Activated naive CD4-positive, alpha-beta T cell treated with anti-CD3 and anti-CD28 coated beads, Interleukin-2, amount 50 U/mL, for 24 hours (primary cell): ENCODE measurements at regions not wholly inside any gene's neighbourhood (a gene's known extent, or its start where the extent isn't known, plus 50 kb on each side); places are given as distances from the start of the nearest gene placed in this dataset.
"Not testable (repeated sequence)": the region's sequence is repeated elsewhere in the genome, so short reads cannot be mapped to it uniquely, and the experiment has no call there.

Source experiments
- H3K27ac Mint-ChIP-seq: one replicate; pipeline ENCODE4 v1.8.0; 2021; ENCODE audit warnings: mild to moderate bottlenecking, mixed read lengths
- H3K27me3 Mint-ChIP-seq: one replicate; pipeline ENCODE4 v1.8.0; 2021; ENCODE audit warnings: mixed read lengths
- H3K36me3 Mint-ChIP-seq: one replicate; pipeline ENCODE4 v1.8.0; 2021; ENCODE audit warnings: mixed read lengths
- H3K4me1 Mint-ChIP-seq: one replicate; pipeline ENCODE4 v1.8.0; 2021; ENCODE audit warnings: mixed read lengths
- H3K4me3 Mint-ChIP-seq: one replicate; pipeline ENCODE4 v1.8.0; 2021; ENCODE audit warnings: mild to moderate bottlenecking, mixed read lengths
- H3K9me3 Mint-ChIP-seq: one replicate; pipeline ENCODE4 v1.8.0; 2021; ENCODE audit warnings: mixed read lengths

GRCh38 chr6:81557811-81558210 is 194.7 kb downstream of the TENT5A start:
- Mint-ChIP-seq H3K27me3 (no peaks in the 10 kb centered on the region), H3K4me3 (no peak overlapping the region), H3K27ac (no peak overlapping the region), H3K36me3 (no peaks in the 10 kb centered on the region), H3K4me1 (no peaks in the 10 kb centered on the region), H3K9me3 (no peaks in the 10 kb centered on the region)

DNA sequence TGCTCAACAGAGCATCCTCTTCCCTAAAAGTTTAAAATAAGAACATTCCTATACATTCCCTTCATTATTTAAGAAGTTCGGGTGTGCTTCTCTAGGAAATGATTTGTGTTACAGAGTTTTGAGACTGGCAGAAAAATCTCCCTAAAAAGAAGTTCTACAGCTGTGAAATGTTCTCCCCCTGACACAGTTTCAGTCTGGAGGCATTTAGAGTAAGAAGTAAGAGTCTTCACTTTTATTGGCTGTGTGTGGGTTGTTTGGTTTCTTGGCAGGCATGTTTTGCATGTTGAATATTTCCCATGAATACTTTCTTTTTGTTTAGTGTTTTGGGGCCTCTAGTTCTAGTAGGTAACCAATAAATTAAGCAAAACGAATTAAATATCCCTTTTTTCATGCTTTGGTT is 195.9 kb downstream of the TENT5A start:
- no peaks in the 10 kb centered on the region for H3K27me3 Mint-ChIP-seq
- H3K36me3 Mint-ChIP-seq: no peaks in the 10 kb centered on the region
- no peak overlapping the region for H3K4me3 Mint-ChIP-seq
- H3K27ac Mint-ChIP-seq: no peak overlapping the region
- no peaks in the 10 kb centered on the region for H3K9me3 Mint-ChIP-seq
- H3K4me1 Mint-ChIP-seq: no peaks in the 10 kb centered on the region

- no peaks in the 10 kb centered on the region for H3K9me3 Mint-ChIP-seq
- no peaks in the 10 kb centered on the region for H3K36me3 Mint-ChIP-seq
- no peaks in the 10 kb centered on the region for H3K4me1 Mint-ChIP-seq
- H3K27me3 Mint-ChIP-seq: no peaks in the 10 kb centered on the region
- H3K27ac Mint-ChIP-seq: no peak overlapping the region
- no peak overlapping the region for H3K4me3 Mint-ChIP-seq
Measured at GRCh38 chr6:81553216-81553615, 199.3 kb downstream of the TENT5A start.

DNA sequence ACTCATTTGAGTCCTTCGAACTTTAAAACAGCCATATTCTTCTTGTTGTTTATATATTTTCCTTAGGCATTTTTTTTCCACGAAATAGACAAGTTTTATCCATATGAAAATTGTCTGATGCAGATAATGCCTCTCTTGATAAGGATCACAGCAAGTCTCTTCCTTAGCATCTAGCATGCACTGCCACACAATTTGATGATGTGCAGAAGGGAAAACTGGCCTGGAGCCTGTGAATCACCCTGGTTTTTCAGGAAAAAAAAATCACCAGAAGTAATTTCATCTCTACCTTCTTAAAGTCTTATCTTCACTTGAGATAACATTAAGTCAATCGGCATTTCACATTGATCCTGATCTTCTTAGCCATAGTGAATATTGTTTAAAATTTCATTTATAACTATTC is 199.8 kb downstream of the TENT5A start:
- H3K4me3 Mint-ChIP-seq: no peak overlapping the region
- H3K27ac Mint-ChIP-seq: no peak overlapping the region
- H3K27me3 Mint-ChIP-seq: no peaks in the 10 kb centered on the region
- no peaks in the 10 kb centered on the region for H3K4me1 Mint-ChIP-seq
- H3K36me3 Mint-ChIP-seq: no peaks in the 10 kb centered on the region
- H3K9me3 Mint-ChIP-seq: no peaks in the 10 kb centered on the region

- no peaks in the 10 kb centered on the region for H3K4me1 Mint-ChIP-seq
- no peak overlapping the region for H3K27ac Mint-ChIP-seq
- no peaks in the 10 kb centered on the region for H3K27me3 Mint-ChIP-seq
- no peaks in the 10 kb centered on the region for H3K36me3 Mint-ChIP-seq
- H3K4me3 Mint-ChIP-seq: no peak overlapping the region
- peaks cover 5% of the 10 kb centered on the region for H3K9me3 Mint-ChIP-seq
Measured at GRCh38 chr6:81547149-81547548, 205.3 kb downstream of the TENT5A start.

DNA sequence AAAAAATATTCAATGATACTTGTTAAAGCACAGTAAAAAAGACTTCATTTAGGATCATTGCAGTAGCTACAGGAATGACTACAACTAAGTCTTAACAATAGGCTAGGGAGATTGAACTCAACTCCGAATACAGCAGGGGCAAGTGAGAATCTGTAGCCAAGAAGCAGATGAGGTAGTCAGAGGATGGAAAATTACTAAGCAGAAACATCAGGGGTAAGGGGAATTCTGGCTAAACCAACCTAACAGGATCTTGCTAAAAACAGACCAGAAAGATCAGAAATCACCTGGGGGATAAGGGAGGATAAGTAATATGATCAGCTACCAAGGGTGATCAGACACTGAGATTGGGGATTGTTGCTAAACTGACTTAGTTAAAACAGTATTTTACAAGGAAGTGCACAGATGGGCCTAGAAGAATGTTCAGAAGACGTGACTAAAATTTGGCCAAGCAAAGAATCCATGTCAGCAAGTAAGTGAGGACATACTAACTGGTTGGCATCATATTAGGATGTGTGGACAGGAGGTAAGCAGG is 217.5 kb downstream of the TENT5A start:
- no peaks in the 10 kb centered on the region for H3K9me3 Mint-ChIP-seq
- H3K36me3 Mint-ChIP-seq: no peaks in the 10 kb centered on the region
- H3K4me1 Mint-ChIP-seq: no peaks in the 10 kb centered on the region
- H3K4me3 Mint-ChIP-seq: no peak overlapping the region
- H3K27me3 Mint-ChIP-seq: no peaks in the 10 kb centered on the region
- no peak overlapping the region for H3K27ac Mint-ChIP-seq

- Mint-ChIP-seq H3K4me1 (no peaks in the 10 kb centered on the region), H3K4me3 (no peak overlapping the region), H3K27ac (no peak overlapping the region), H3K36me3 (no peaks in the 10 kb centered on the region), H3K27me3 (no peaks in the 10 kb centered on the region), H3K9me3 (no peaks in the 10 kb centered on the region)
Measured at GRCh38 chr6:81531869-81532561, 220.5 kb downstream of the TENT5A start.

DNA sequence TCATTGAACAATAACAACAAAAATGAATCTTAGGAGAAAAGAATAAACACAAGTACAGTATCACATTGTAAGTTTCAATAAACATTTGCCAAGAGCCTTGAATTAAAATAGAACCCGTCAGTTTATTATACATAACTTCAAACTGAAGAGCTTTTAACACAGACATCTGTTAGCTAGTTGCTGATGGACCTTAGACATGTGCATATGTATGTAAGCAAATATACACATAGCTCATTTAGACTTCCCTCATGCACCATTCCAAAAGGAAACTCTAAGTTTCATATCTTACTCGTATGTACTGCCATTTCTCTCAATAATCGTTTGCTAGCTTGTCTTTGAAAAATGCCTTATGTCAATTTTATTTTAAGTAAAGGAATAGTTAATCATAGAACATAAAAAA is 235.0 kb downstream of the TENT5A start:
- Mint-ChIP-seq H3K4me1 (no peaks in the 10 kb centered on the region), H3K9me3 (peaks cover 10% of the 10 kb centered on the region), H3K27me3 (no peaks in the 10 kb centered on the region), H3K27ac (no peak overlapping the region), H3K4me3 (no peak overlapping the region), H3K36me3 (no peaks in the 10 kb centered on the region)

- Mint-ChIP-seq H3K9me3 (peaks cover 10% of the 10 kb centered on the region), H3K4me3 (no peak overlapping the region), H3K27me3 (no peaks in the 10 kb centered on the region), H3K36me3 (no peaks in the 10 kb centered on the region), H3K4me1 (no peaks in the 10 kb centered on the region), H3K27ac (no peak overlapping the region)
Measured at GRCh38 chr6:81515562-81516453, 236.7 kb downstream of the TENT5A start.

DNA sequence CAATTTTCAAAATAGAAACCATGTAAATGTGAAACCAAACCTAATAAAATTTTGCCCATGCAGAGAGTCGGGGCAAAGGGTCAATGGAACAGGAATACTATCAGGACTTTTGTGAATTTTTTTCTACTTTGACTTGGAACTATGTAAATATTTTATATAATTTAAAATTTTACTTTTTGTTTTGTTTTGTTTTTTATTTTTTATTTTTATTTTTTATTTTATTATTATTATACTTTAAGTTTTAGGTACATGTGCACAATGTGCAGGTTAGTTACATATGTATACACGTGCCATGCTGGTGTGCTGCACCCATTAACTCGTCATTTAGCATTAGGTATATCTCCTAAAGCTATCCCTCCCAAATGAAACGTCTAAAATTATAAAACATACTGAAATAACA is 238.3 kb downstream of the TENT5A start:
- H3K27ac Mint-ChIP-seq, H3K27me3 Mint-ChIP-seq, H3K4me3 Mint-ChIP-seq, H3K4me1 Mint-ChIP-seq, H3K9me3 Mint-ChIP-seq, H3K36me3 Mint-ChIP-seq: not testable (repeated sequence)

GRCh38 chr6:81511423-81511822 is 241.1 kb downstream of the TENT5A start:
- H3K36me3 Mint-ChIP-seq: no peaks in the 10 kb centered on the region
- H3K27me3 Mint-ChIP-seq: no peaks in the 10 kb centered on the region
- peaks cover 3% of the 10 kb centered on the region for H3K9me3 Mint-ChIP-seq
- H3K27ac Mint-ChIP-seq: no peak overlapping the region
- H3K4me3 Mint-ChIP-seq: no peak overlapping the region
- H3K4me1 Mint-ChIP-seq: no peaks in the 10 kb centered on the region

- H3K27ac Mint-ChIP-seq: no peak overlapping the region
- H3K4me1 Mint-ChIP-seq: no peaks in the 10 kb centered on the region
- H3K36me3 Mint-ChIP-seq: no peaks in the 10 kb centered on the region
- peaks cover 1% of the 10 kb centered on the region for H3K27me3 Mint-ChIP-seq
- peaks cover 11% of the 10 kb centered on the region for H3K9me3 Mint-ChIP-seq
- H3K4me3 Mint-ChIP-seq: no peak overlapping the region
Measured at GRCh38 chr6:81495999-81496398, 256.5 kb downstream of the TENT5A start.

GRCh38 chr6:81491454-81492101 is 260.9 kb downstream of the TENT5A start:
- no peaks in the 10 kb centered on the region for H3K4me1 Mint-ChIP-seq
- H3K27ac Mint-ChIP-seq: no peak overlapping the region
- H3K36me3 Mint-ChIP-seq: no peaks in the 10 kb centered on the region
- H3K9me3 Mint-ChIP-seq: peaks cover 6% of the 10 kb centered on the region
- H3K4me3 Mint-ChIP-seq: no peak overlapping the region
- no peaks in the 10 kb centered on the region for H3K27me3 Mint-ChIP-seq

DNA sequence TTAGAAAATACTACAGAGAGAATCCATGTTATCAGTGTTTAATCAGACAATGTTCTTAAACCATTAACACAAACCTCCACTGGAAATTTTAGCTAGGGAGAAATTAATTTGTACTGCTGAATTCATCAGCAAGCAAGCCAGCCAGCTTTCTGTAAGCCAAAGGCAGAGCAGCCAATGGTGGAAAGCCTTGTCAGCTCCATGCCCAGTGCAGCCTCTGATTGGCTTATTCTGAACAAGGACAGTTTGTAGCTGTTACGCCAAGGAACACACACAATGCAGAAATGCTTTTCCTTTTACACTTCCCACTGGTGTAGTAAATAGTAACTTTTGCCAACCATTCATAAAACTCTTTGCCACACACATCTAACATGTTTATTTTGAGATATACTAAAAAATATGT is 265.0 kb downstream of the TENT5A start:
- Mint-ChIP-seq H3K27me3 (no peaks in the 10 kb centered on the region), H3K4me1 (no peaks in the 10 kb centered on the region), H3K9me3 (no peaks in the 10 kb centered on the region), H3K36me3 (no peaks in the 10 kb centered on the region), H3K4me3 (no peak overlapping the region), H3K27ac (no peak overlapping the region)

DNA sequence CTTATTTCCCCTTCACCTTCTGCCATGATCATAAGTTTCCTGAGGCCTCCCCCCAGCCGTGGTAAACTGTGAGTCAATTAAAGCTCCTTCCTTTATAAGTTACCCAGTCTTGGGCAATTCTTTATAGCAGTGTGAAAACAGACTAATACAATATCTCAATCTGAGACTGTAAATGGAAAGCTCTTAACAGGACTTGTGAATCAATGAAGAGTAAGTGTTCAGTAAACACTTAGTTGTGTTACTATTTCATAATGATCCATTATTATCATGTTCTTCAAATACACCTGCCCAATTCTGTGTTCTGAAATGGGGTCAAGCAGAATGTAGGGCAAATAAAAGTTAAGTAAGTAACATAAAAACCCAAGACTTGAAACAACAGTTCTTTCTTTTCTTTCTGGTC is 266.2 kb downstream of the TENT5A start:
- no peak overlapping the region for H3K4me3 Mint-ChIP-seq
- no peaks in the 10 kb centered on the region for H3K9me3 Mint-ChIP-seq
- H3K27me3 Mint-ChIP-seq: no peaks in the 10 kb centered on the region
- H3K36me3 Mint-ChIP-seq: no peaks in the 10 kb centered on the region
- no peaks in the 10 kb centered on the region for H3K4me1 Mint-ChIP-seq
- no peak overlapping the region for H3K27ac Mint-ChIP-seq

GRCh38 chr6:81485395-81485794 is 267.1 kb downstream of the TENT5A start:
- Mint-ChIP-seq H3K27me3 (no peaks in the 10 kb centered on the region), H3K9me3 (no peaks in the 10 kb centered on the region)

More at GRCh38 chr6:81485395-81485794, 267.1 kb downstream of the TENT5A start:
- Mint-ChIP-seq H3K27ac (no peak overlapping the region), H3K4me3 (no peak overlapping the region), H3K4me1 (no peaks in the 10 kb centered on the region), H3K36me3 (no peaks in the 10 kb centered on the region)
